ENCODE measurements at regions not wholly inside any gene's neighbourhood (a gene's known extent, or its start where the extent isn't known, plus 50 kb on each side); places are given as distances from the start of the nearest gene placed in this dataset.

DNA sequence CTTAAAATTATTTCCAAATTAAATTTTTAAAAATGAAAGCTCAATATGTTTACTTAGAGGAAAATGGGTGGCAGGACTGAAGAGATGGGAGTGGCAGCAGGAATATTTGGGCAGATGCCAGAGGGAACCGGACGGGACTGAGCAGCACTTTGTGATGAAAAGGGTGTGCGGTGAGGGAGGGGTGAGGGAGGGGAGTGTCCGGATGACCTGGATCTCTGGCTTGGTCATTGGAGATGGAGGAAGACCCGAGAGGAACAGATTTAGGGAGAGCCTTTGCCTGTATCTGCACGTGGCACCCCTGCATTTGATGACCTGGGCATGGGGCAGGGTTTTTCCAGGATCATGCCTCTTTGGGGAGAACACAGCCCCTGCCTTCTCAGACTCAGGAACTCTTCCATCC, 201.1 kb upstream of the MVB12B start:
- DNase-seq (ENCODE audit: low read depth, low spot score) = no peak

DNA sequence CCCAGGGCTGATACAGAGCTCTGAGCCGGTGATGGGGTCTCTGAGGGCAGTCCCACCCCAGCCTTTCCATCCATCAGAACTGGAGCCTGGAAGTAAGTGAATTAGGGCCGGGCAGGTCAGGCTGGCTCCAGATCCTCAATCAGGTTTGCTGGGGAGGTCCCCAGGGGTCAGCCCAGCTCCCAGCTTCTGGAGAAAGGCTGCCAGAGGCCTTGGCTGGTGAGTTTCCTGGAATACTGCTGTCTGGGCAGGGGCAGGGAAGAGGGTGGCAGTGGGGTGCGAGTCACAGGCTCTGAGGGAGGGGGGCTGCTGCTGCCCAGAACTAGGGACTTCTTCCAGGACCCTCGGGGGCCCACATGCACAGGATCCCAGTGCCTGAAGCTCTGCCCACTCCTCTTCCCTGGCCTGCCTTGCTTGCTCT, 200.6 kb upstream of the MVB12B start:
- DNase-seq (ENCODE audit: low read depth, low spot score) = no peak

- no peak for DNase-seq (ENCODE audit: low read depth, low spot score)
Observed at GRCh38 chr9:126126807-126127206, 199.8 kb upstream of the MVB12B start.

GRCh38 chr9:126127591-126127990, 199.0 kb upstream of the MVB12B start:
- no peak for DNase-seq (ENCODE audit: low read depth, low spot score)

- DNase-seq (ENCODE audit: low read depth, low spot score) = no peak
Observed at GRCh38 chr9:126128494-126129142, 198.0 kb upstream of the MVB12B start.

DNA sequence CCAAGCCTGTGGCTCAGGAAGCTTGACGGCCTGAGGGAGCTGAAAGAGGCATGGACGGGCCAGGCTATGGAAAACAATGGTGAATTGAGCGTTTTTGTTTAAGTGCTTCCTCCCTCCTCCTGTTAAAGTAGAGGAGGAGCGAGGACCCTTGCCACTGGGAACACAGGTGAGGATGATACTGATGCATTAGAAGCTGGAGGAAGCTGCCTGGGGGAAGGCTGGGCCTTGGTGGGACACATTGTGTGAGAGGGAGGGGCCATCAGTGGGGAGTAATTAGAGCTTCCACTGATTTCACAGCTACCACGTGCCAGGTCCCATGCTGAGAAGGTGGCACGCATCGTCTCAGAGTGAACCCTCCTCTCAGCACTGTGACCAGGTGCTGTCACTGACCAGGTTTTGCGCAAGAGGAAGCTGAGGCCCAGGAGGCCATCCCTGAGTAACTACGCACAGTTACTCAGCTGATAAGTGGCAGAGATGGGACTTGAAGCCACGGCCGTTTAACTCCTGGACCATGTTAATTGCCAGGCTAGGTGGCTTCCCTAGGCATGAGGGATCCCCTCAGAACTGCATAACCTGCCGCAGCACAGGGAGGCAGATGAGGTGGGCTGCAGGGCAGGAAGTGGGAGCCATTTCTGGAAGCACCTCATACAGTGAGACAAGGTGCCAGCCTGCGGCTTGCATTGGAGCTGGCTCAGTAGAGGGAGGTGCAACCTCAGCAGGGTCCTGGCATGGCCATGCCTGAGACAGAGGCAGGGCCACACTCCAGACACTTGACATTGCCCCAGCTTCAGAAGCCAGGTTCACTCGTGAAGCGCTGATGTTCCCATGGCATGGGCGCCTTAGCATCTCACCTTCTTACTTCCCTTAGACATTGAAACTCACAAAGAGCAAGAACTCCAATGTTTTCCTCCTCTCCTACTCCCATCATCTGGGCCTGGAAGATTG, 195.3 kb upstream of the MVB12B start:
- no peak for DNase-seq (ENCODE audit: low read depth, low spot score)

DNA sequence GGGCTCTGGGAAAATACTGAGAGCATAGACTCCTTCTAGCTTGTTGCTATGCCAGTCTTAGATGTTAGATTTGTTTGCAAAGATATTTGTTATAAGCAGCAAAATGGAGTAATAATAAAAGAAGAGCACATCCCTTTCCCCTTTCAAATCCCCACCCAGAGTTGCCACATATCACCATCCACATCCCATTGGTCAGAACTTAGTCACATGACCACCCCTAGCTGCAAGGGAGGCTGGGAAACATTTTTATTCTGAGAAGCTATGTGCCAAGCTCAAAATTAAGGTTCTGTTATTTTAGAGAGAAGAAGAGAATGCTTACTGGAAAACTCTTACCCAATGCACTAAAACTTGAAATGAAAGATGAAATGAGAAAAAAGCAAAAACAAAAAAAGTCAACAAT, 193.9 kb upstream of the MVB12B start:
- no peak for DNase-seq (ENCODE audit: low read depth, low spot score)

- no peak for DNase-seq (ENCODE audit: low read depth, low spot score)
Observed at GRCh38 chr9:126144196-126144595, 182.4 kb upstream of the MVB12B start.

- no peak for DNase-seq (ENCODE audit: low read depth, low spot score)
Observed at GRCh38 chr9:126144603-126145456, 181.8 kb upstream of the MVB12B start.

DNA sequence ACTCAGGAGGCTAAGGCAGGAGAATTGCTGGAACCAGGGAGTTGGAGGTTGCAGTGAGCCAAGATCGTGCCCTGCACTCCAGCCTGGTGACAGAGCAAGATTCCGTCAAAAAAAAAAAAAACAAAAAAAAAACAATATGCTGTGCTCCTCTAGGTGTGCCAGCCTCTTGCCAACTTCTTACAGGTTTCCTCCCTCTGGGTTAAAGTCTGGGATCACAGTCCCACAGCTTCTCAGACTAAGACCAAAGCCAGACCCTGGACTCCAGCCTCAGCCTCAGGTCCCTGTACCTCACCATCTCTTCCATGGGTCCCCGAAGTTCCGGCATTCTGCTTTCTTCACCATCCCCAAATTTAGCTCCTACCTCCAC, 180.8 kb upstream of the MVB12B start:
- no peak for DNase-seq (ENCODE audit: low read depth, low spot score)

DNA sequence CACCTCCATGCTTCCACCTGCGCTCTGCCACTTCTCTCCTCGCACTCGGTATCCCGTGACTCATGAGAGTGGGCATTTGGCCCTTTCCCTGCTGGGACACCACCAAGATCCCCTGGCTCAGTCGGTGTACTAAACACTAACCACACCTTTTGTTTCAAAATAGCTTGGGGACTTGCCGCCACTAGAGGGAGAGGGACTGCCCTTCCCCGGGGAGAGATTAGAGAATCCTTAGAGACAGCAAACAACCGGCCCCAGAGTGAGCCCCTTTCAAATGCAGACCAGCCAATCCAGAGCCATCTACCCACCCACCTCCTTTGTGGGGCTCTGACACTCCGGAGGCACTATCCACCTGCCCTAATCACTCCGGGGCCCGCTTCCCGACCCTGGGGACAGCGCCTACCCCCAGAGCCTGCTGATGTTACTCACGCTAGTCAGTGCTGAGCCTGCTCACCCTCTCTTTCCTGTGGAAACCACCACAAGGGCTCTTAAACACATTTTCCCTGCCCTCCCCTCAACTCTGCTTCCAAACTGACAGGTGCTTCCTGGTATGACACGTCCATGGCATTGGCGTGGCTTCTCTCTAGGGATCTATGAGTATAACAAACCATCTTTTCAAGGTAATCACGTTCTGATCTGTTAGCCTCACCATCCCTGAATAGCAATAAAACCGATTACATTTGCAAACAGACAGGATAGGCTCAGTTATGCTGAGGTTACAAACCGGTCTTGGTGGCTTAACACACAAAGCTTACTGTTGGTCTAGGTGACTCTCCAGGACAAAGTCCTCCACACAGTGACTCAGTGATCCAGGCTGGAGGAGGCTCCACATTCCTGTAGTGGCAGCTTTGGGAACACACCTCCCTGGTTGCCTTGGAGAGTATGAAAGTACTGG, 180.1 kb upstream of the MVB12B start:
- DNase-seq (ENCODE audit: low read depth, low spot score) = peak; percentile 85

GRCh38 chr9:126147186-126147935, 179.3 kb upstream of the MVB12B start:
- no peak for DNase-seq (ENCODE audit: low read depth, low spot score)

DNA sequence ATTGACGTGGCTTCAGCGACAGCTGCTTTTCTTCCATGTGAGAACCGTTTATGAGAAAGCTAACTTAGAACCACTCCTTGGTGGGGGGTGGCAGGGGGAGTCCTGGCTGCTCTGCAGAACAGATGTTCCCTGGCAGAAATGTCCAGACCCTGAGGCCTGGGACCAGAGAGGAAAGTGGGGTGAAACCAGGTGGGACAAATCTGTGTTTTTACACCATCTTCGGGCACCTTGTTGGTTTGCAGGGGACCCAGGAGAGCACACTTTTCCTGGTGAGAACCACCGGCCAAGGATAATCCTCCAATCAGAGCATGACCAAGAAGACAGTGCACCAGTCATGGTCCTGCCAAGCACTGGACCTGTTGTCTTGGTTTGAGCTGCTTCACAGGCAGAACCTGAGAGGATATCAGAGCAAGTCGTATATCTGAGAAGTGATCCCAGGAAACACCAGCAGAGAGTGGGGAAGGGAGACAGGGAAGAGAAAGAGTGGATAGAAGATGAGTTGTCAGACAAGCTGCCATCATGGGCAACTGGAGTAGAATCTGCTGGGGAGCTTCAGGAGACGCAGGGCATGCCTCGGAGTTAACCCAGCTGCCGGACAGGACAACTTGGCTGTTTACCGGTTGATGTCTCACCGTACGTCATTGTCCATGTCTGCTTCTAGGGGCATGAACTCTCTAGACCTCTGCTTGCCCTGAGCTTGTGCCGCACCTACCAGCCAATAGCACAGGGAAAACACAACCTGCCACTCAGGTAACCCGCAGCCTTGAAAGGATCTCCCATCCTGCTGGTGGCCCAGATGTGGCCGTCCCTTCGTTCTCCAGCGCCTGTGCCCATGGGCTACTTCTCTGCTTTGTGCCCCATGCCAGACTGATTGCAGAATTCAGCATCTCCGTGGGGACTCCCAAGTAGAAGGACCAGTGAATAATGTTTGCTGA, 178.4 kb upstream of the MVB12B start:
- DNase-seq (ENCODE audit: low read depth, low spot score) = no peak

DNA sequence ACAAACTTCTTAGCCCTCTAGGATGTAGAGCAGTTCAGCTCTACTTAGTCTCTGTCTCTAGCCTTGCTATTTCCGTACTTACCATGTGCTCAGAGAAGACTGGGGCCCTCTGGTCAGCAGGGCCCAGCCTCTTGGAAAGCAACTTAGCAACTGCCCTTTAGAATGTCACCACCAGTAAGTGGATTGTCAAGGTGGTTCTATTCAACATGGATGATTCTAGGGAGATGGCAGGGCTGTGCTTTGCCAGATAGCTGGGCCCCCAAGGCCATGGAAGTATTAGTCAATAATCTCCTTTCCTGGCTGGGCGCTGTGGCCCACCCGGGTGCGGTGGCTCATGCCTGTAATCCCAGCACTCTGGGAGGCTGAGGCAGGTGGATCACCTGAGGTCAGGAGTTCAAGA, 177.6 kb upstream of the MVB12B start:
- no peak for DNase-seq (ENCODE audit: low read depth, low spot score)

DNA sequence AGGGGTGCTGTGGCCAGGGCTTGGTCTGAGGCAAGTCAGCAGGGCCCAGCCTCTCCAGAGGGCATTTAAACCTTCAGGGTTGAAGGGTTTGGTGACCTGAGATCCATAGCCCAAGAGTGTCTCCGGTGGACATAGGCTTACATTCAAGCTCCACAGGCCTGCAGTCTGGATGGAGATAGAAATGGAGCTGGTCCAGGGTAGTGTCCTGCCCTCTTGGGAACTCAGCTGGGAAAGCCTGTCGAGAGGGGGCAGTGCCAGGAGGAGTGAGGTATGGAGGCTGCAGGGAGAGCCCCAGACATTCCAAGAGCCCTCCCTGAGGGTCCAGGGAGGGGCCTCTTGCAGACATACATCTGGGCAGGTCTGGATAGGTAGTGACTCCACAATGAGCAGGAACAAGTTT, 177.0 kb upstream of the MVB12B start:
- DNase-seq (ENCODE audit: low read depth, low spot score) = no peak

- DNase-seq (ENCODE audit: low read depth, low spot score) = no peak
Observed at GRCh38 chr9:126150411-126151030, 176.1 kb upstream of the MVB12B start.

- DNase-seq (ENCODE audit: low read depth, low spot score) = no peak
Observed at GRCh38 chr9:126151031-126151685, 175.5 kb upstream of the MVB12B start.

- DNase-seq (ENCODE audit: low read depth, low spot score) = no peak
Observed at GRCh38 chr9:126151686-126152134, 174.9 kb upstream of the MVB12B start.
